Neural cell (in vitro differentiated cells): ENCODE measurements at regions not wholly inside any gene's neighbourhood (a gene's known extent, or its start where the extent isn't known, plus 50 kb on each side); places are given as distances from the start of the nearest gene placed in this dataset.

Experiments used
- CTCF ChIP-seq: fragments of 450-650 bp; IDR thresholded peaks from 2 replicates; pipeline ENCODE4 v1.5.1; 2014; ENCODE audit warnings: antibody characterized with exemption, mild to moderate bottlenecking, moderate library complexity; ENCODE audit not compliant: poor library complexity, severe bottlenecking
- RAD21 ChIP-seq: fragments of 450-650 bp; conservative IDR thresholded peaks from 2 replicates; pipeline ENCODE4 v1.6.1; 2014; ENCODE audit warnings: antibody characterized with exemption, mild to moderate bottlenecking, moderate library complexity

- TF ChIP-seq CTCF, result no peak
- TF ChIP-seq RAD21, result no peak
Observed at GRCh38 chr13:63299866-63300394, 1884.3 kb upstream of the PCDH20 start.
